CD4-positive, CD25-positive, alpha-beta regulatory T cell (primary cell): ENCODE measurements at regions not wholly inside any gene's neighbourhood (a gene's known extent, or its start where the extent isn't known, plus 50 kb on each side); places are given as distances from the start of the nearest gene placed in this dataset.

Source experiments
- ATAC-seq, 2 donors: fragments of 150-1000 bp; cut with Tn5 transposase; one replicate each; pipeline ENCODE4 v1.10.0; 2021; ENCODE audit warnings: low read depth in 2 of 2, moderate number of reproducible peaks in 2 of 2, moderate library complexity in 1 of 2
- DNase-seq, 3 donors: peaks; one replicate each; pipeline versions ENCODE4 v3.0.0 to v3.0.0-alpha.2; 2012 to 2022; ENCODE audit warnings: mixed read lengths in 1 of 3
- H3K27ac ChIP-seq: one replicate; pipeline ENCODE4 v1.7.0; 2013; ENCODE audit warnings: mild to moderate bottlenecking, low read length; ENCODE audit not compliant: insufficient read depth, poor library complexity, severe bottlenecking
- H3K27me3 ChIP-seq: one replicate; pipeline ENCODE4 v1.7.0; 2013; ENCODE audit warnings: low read length; ENCODE audit not compliant: control insufficient read depth, insufficient read depth
- H3K36me3 ChIP-seq: one replicate; pipeline ENCODE4 v1.7.0; 2013; ENCODE audit warnings: mild to moderate bottlenecking, low read length, moderate library complexity; ENCODE audit not compliant: control insufficient read depth, insufficient read depth
- H3K4me1 ChIP-seq: 2 replicates; pipeline ENCODE4 v1.7.0; 2013; ENCODE audit warnings: mild to moderate bottlenecking, low read length; ENCODE audit not compliant: insufficient read depth, control insufficient read depth, poor library complexity, severe bottlenecking
- H3K4me3 ChIP-seq: one replicate; pipeline ENCODE4 v1.7.0; 2013; ENCODE audit warnings: low read depth, mild to moderate bottlenecking, low read length, moderate library complexity
- H3K9me3 ChIP-seq, 2 experiments: 1 replicate in 1 of 2; 2 replicates in 1 of 2; pipeline ENCODE4 v1.7.0; 2013; ENCODE audit warnings: low read length in 2 of 2, mild to moderate bottlenecking in 1 of 2, moderate library complexity in 1 of 2; ENCODE audit not compliant: control insufficient read depth in 2 of 2
- H3K27ac Mint-ChIP-seq, 3 donors: one replicate each; pipeline ENCODE4 v1.8.0; 2020 to 2022; ENCODE audit warnings: mild to moderate bottlenecking in 3 of 3, mixed read lengths in 3 of 3, moderate library complexity in 2 of 3
- H3K27me3 Mint-ChIP-seq: one replicate; pipeline ENCODE4 v1.8.0; 2022; ENCODE audit warnings: mild to moderate bottlenecking, mixed read lengths
- H3K36me3 Mint-ChIP-seq: one replicate; pipeline ENCODE4 v1.8.0; 2020; ENCODE audit warnings: mixed read lengths
- H3K4me1 Mint-ChIP-seq, 4 donors: one replicate each; pipeline ENCODE4 v1.8.0; 2020 to 2022; ENCODE audit warnings: mixed read lengths in 4 of 4, mild to moderate bottlenecking in 1 of 4
- H3K4me3 Mint-ChIP-seq, 4 donors: one replicate each; pipeline ENCODE4 v1.8.0; 2020 to 2022; ENCODE audit warnings: mild to moderate bottlenecking in 4 of 4, mixed read lengths in 4 of 4, moderate library complexity in 3 of 4
- H3K9me3 Mint-ChIP-seq, 7 donors: one replicate each; pipeline ENCODE4 v1.8.0; 2020 to 2022; ENCODE audit warnings: mixed read lengths in 7 of 7, mild to moderate bottlenecking in 3 of 7, moderate library complexity in 2 of 7

GRCh38 chr21:29416268-29416667, 117.5 kb downstream of the BACH1 start:
- Histone ChIP-seq H3K9me3 (no peaks in the 10 kb centered on the region), H3K4me3 (no peak overlapping the region), H3K36me3 (no peaks in the 10 kb centered on the region), H3K27me3 (no peaks in the 10 kb centered on the region), H3K27ac (no peak overlapping the region), H3K4me1 (no peaks in the 10 kb centered on the region)
- Mint-ChIP-seq H3K36me3 (peaks cover 17% of the 10 kb centered on the region), H3K4me1 (peaks cover 4 to 11% (median 5%) of the 10 kb centered on the region in 4 donors), H3K27ac (no peak overlapping the region), H3K27me3 (peaks cover 4% of the 10 kb centered on the region), H3K4me3 (no peak overlapping the region), H3K9me3 (peaks cover 0 to 4% (median 0%) of the 10 kb centered on the region in 7 donors)
- ATAC-seq (no peak), DNase-seq (no peak)

GRCh38 chr21:29418813-29419212, 120.1 kb downstream of the BACH1 start:
- Mint-ChIP-seq H3K27ac (no peak overlapping the region), H3K36me3 (peaks cover 13% of the 10 kb centered on the region), H3K27me3 (peaks cover 4% of the 10 kb centered on the region), H3K9me3 (peaks cover 0 to 4% (median 0%) of the 10 kb centered on the region in 7 donors), H3K4me3 (no peak overlapping the region), H3K4me1 (peaks cover 4 to 11% (median 5%) of the 10 kb centered on the region in 4 donors)
- H3K4me1 ChIP-seq: no peaks in the 10 kb centered on the region
- DNase-seq: no peak
- no peaks in the 10 kb centered on the region for H3K9me3 ChIP-seq
- no peaks in the 10 kb centered on the region for H3K36me3 ChIP-seq
- no peak for ATAC-seq
- H3K4me3 ChIP-seq: no peak overlapping the region
- no peak overlapping the region for H3K27ac ChIP-seq
- H3K27me3 ChIP-seq: no peaks in the 10 kb centered on the region

GRCh38 chr21:29419422-29419821, 120.7 kb downstream of the BACH1 start:
- no peaks in the 10 kb centered on the region for H3K4me1 ChIP-seq
- Mint-ChIP-seq H3K27me3 (peaks cover 4% of the 10 kb centered on the region), H3K36me3 (peaks cover 9% of the 10 kb centered on the region), H3K4me1 (peaks cover 4 to 9% (median 5%) of the 10 kb centered on the region in 4 donors), H3K9me3 (peaks cover 0 to 4% (median 0%) of the 10 kb centered on the region in 7 donors), H3K27ac (no peak overlapping the region), H3K4me3 (no peak overlapping the region)
- DNase-seq (no peak), ATAC-seq (no peak)
- no peak overlapping the region for H3K27ac ChIP-seq
- H3K27me3 ChIP-seq: no peaks in the 10 kb centered on the region
- H3K36me3 ChIP-seq: no peaks in the 10 kb centered on the region
- no peak overlapping the region for H3K4me3 ChIP-seq
- no peaks in the 10 kb centered on the region for H3K9me3 ChIP-seq

- H3K27me3 Mint-ChIP-seq: peaks cover 4% of the 10 kb centered on the region
Measured at GRCh38 chr21:29423099-29423870, 124.6 kb downstream of the BACH1 start.

GRCh38 chr21:29424728-29425127, 126.0 kb downstream of the BACH1 start:
- Histone ChIP-seq H3K4me1 (no peaks in the 10 kb centered on the region), H3K27ac (no peak overlapping the region), H3K36me3 (no peaks in the 10 kb centered on the region), H3K4me3 (no peak overlapping the region), H3K9me3 (no peaks in the 10 kb centered on the region), H3K27me3 (no peaks in the 10 kb centered on the region)
- H3K4me1 Mint-ChIP-seq: peaks cover 0 to 3% (median 0%) of the 10 kb centered on the region in 4 donors
- no peak overlapping the region for H3K27ac Mint-ChIP-seq
- ATAC-seq: no peak
- no peaks in the 10 kb centered on the region for H3K27me3 Mint-ChIP-seq
- H3K36me3 Mint-ChIP-seq: peaks cover 4% of the 10 kb centered on the region
- H3K4me3 Mint-ChIP-seq: no peak overlapping the region
- DNase-seq: no peak
- H3K9me3 Mint-ChIP-seq: peaks cover 0 to 4% (median 0%) of the 10 kb centered on the region in 7 donors

More at GRCh38 chr21:29423099-29423870, 124.6 kb downstream of the BACH1 start:
- Mint-ChIP-seq H3K36me3 (peaks cover 4% of the 10 kb centered on the region), H3K9me3 (peaks cover 0 to 6% (median 0%) of the 10 kb centered on the region in 7 donors), H3K4me3 (no peak overlapping the region), H3K27ac (no peak overlapping the region), H3K4me1 (peaks cover 0 to 11% (median 4%) of the 10 kb centered on the region in 4 donors)
- Histone ChIP-seq H3K27ac (no peak overlapping the region), H3K27me3 (no peaks in the 10 kb centered on the region), H3K36me3 (no peaks in the 10 kb centered on the region), H3K4me1 (no peaks in the 10 kb centered on the region), H3K9me3 (no peaks in the 10 kb centered on the region), H3K4me3 (no peak overlapping the region)
- DNase-seq: no peak
- ATAC-seq: no peak

GRCh38 chr21:29429218-29429617, 130.5 kb downstream of the BACH1 start:
- Mint-ChIP-seq H3K36me3 (peaks cover 9% of the 10 kb centered on the region), H3K27ac (no peak overlapping the region), H3K27me3 (no peaks in the 10 kb centered on the region), H3K4me1 (peaks cover 5 to 9% (median 7%) of the 10 kb centered on the region in 4 donors), H3K4me3 (no peak overlapping the region), H3K9me3 (peaks cover 0 to 6% (median 1%) of the 10 kb centered on the region in 7 donors)
- Histone ChIP-seq H3K4me3 (no peak overlapping the region), H3K27me3 (no peaks in the 10 kb centered on the region), H3K36me3 (no peaks in the 10 kb centered on the region), H3K27ac (no peak overlapping the region), H3K9me3 (no peaks in the 10 kb centered on the region), H3K4me1 (no peaks in the 10 kb centered on the region)
- DNase-seq (no peak), ATAC-seq (no peak)

GRCh38 chr21:29430030-29430429, 131.3 kb downstream of the BACH1 start:
- H3K36me3 Mint-ChIP-seq: peaks cover 9% of the 10 kb centered on the region
- H3K4me3 Mint-ChIP-seq: no peak overlapping the region
- no peaks in the 10 kb centered on the region for H3K27me3 ChIP-seq
- no peak for ATAC-seq
- H3K4me3 ChIP-seq: no peak overlapping the region
- H3K36me3 ChIP-seq: no peaks in the 10 kb centered on the region
- H3K4me1 ChIP-seq: peaks cover 6% of the 10 kb centered on the region
- H3K27ac Mint-ChIP-seq: peak overlapping the region in 1 of 3 donors; percentile 70
- no peak for DNase-seq
- H3K27ac ChIP-seq: no peak overlapping the region
- H3K4me1 Mint-ChIP-seq: peaks cover 5 to 17% (median 13%) of the 10 kb centered on the region in 4 donors
- peaks cover 0 to 5% (median 1%) of the 10 kb centered on the region in 7 donors for H3K9me3 Mint-ChIP-seq
- H3K27me3 Mint-ChIP-seq: no peaks in the 10 kb centered on the region
- no peaks in the 10 kb centered on the region for H3K9me3 ChIP-seq

GRCh38 chr21:29430576-29430975, 131.9 kb downstream of the BACH1 start:
- H3K27me3 ChIP-seq: no peaks in the 10 kb centered on the region
- H3K4me1 ChIP-seq: peaks cover 10% of the 10 kb centered on the region
- H3K9me3 ChIP-seq: no peaks in the 10 kb centered on the region
- ATAC-seq: no peak
- H3K4me3 ChIP-seq: no peak overlapping the region
- no peak overlapping the region for H3K27ac ChIP-seq
- Mint-ChIP-seq H3K36me3 (peaks cover 9% of the 10 kb centered on the region), H3K27ac (no peak overlapping the region), H3K9me3 (peaks cover 0 to 5% (median under 1%) of the 10 kb centered on the region in 7 donors), H3K4me1 (peaks cover 7 to 23% (median 16%) of the 10 kb centered on the region in 4 donors), H3K27me3 (no peaks in the 10 kb centered on the region), H3K4me3 (no peak overlapping the region)
- DNase-seq: no peak
- no peaks in the 10 kb centered on the region for H3K36me3 ChIP-seq
